ENCODE measurements at regions not wholly inside any gene's neighbourhood (a gene's known extent, or its start where the extent isn't known, plus 50 kb on each side); places are given as distances from the start of the nearest gene placed in this dataset.

DNA sequence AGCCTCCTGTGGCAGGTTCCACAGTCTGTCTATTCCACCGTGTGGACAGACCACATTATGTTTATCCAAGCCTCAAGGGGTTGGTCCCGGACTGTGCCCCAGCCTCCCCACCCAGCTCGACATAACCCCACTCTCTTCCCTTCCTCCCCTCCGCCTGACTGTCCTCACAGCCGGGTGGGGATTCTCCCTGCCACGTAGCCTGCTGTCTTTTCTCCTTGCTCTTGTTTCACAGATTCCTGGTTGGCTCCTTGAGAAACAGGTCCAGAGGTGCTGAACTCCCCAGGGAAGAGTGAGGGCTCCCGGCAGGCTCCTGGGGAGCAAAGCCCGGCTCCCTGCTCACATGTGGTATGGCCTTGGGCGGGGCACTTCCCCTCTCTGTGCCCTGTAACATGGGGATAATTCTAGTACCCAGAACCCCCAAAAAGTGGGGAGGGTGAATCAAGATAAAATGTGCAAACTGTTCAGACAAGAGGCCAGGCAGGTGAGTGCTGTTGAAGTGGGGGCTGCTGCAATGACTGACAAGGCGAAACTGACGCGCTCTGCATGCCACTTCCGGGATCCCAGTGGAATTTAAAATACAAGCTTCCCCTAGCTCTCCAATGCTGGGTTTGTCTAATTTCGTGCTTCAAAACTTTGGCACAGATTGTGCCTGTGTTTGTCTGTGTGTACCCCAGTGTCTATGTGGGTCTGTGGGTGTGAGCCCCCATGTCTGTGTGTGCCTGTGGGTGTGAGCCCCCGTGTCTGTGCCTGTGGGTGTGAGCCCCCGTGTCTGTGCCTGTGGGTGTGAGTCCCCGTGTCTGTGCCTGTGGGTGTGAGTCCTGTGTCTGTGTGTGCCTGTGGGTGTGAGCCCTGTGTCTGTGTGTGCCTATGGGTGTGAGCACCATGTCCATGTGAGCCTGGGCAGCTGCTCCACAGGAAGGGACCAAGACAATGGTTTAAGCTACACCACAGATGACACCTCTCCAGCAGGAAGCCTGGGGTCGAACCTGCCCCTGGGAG, 160.6 kb upstream of the IQSEC1 start:
- no peak overlapping the region for H3K9ac ChIP-seq (ENCODE audit: low read length)
- no peaks in the 10 kb centered on the region for H3K79me1 ChIP-seq (replicated peaks; ENCODE audit: low read length, poor library complexity, severe bottlenecking)
- H2BK5ac ChIP-seq (ENCODE audit: low read depth, low read length, poor library complexity, severe bottlenecking) = no peak overlapping the region
- H2BK120ac ChIP-seq (ENCODE audit: low read depth, low read length) = no peak overlapping the region
- H3K4me3 ChIP-seq (ENCODE audit: insufficient read depth in 1 of 2, low read depth in 1 of 2, low read length in 2 of 2) = no peak overlapping the region
- no peak overlapping the region for H2BK12ac ChIP-seq (ENCODE audit: low read length in 2 of 2)
- WGBS = 61% methylated on average over 14 of the region's 18 CpGs
- H3K27ac ChIP-seq (ENCODE audit: low read length, poor library complexity, severe bottlenecking) = no peak overlapping the region
- H2BK15ac ChIP-seq (ENCODE audit: low read depth, poor library complexity, severe bottlenecking) = no peak overlapping the region
- H3K27me3 ChIP-seq (ENCODE audit: control insufficient read depth in 1 of 2, insufficient read depth in 1 of 2, low read length in 2 of 2) = peaks cover 64 to 76% of the 10 kb centered on the region in 2 experiments
- H3K14ac ChIP-seq (ENCODE audit: low read length in 2 of 2) = no peak overlapping the region
- H2AFZ ChIP-seq (ENCODE audit: low read depth, low read length) = no peak overlapping the region
- H3K9me3 ChIP-seq (ENCODE audit: control insufficient read depth, low read length) = no peaks in the 10 kb centered on the region
- no peak overlapping the region for H4K91ac ChIP-seq (ENCODE audit: low read length)
- no peak overlapping the region for H3K18ac ChIP-seq (ENCODE audit: low read depth in 1 of 2, low read length in 2 of 2)
- H3K36me3 ChIP-seq (ENCODE audit: control insufficient read depth in 1 of 2, insufficient read depth in 2 of 2, low read depth in 1 of 2, low read length in 2 of 2) = no peaks in the 10 kb centered on the region
- H2AK5ac ChIP-seq (ENCODE audit: low read length, severe bottlenecking) = no peak overlapping the region
- no peak overlapping the region for H4K8ac ChIP-seq (ENCODE audit: low read length)
- no peaks in the 10 kb centered on the region for H3K4me1 ChIP-seq (ENCODE audit: control insufficient read depth, insufficient read depth, low read depth, low read length)
- no peak for DNase-seq
- no peak overlapping the region for H3K23ac ChIP-seq (ENCODE audit: low read length in 2 of 2)
- no peak overlapping the region for H3K4ac ChIP-seq (ENCODE audit: low read depth in 1 of 2, low read length in 2 of 2)
- H3K4me2 ChIP-seq (ENCODE audit: low read length, poor library complexity, severe bottlenecking) = no peak overlapping the region

DNA sequence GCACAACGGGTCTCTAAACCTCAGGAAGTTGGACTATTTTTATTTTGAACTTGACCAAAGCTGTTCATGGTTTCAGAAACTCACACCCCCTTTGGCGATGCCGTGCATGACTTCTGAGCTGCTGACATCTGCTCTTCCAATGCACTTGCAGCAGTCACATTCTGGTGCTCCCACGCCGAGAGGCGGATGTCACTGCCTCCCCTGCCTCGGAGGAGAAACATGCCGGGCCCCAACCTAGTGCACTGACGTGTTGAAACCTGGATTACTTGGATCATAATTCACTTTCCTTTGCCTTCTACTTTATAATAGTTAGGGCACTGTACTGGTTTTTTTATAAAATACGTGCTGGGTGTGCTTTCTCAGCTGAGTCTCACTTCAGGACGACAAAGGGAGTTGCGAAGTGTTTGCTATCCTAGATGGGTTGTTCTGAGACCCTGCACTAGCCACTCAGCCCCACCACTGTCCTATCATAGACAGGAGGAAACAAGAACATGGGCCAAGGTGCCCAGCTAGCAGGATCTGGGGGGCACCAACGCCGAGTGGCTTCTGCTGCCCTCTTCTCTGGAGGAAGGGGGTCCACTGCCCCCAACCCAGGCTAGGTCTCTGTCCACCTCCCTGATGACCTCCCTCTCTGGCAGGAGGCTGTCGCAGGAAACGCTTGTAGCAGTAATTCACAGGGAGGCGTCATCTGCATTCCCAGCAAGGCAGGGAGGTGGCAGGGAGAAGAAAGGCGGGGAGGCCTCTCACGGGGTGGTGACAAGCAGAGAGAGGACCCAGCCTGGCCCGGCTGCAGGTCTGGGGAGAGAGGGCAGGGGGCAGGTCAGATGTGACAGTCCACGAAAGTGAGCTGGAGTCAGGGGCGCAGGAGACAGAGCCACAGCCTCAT, 158.8 kb upstream of the IQSEC1 start:
- Histone ChIP-seq H3K27ac (ENCODE audit: low read length, poor library complexity, severe bottlenecking) (no peak overlapping the region), H3K36me3 (ENCODE audit: control insufficient read depth in 1 of 2, insufficient read depth in 2 of 2, low read depth in 1 of 2, low read length in 2 of 2) (no peaks in the 10 kb centered on the region), H2AFZ (ENCODE audit: low read depth, low read length) (no peak overlapping the region), H3K79me1 (replicated peaks; ENCODE audit: low read length, poor library complexity, severe bottlenecking) (no peaks in the 10 kb centered on the region), H3K14ac (ENCODE audit: low read length in 2 of 2) (no peak overlapping the region), H2BK120ac (ENCODE audit: low read depth, low read length) (no peak overlapping the region), H2BK12ac (ENCODE audit: low read length in 2 of 2) (no peak overlapping the region), H3K27me3 (ENCODE audit: control insufficient read depth in 1 of 2, insufficient read depth in 1 of 2, low read length in 2 of 2) (peaks cover 60 to 68% of the 10 kb centered on the region in 2 experiments), H4K91ac (ENCODE audit: low read length) (no peak overlapping the region), H3K4ac (ENCODE audit: low read depth in 1 of 2, low read length in 2 of 2) (no peak overlapping the region), H3K4me2 (ENCODE audit: low read length, poor library complexity, severe bottlenecking) (no peak overlapping the region), H3K9me3 (ENCODE audit: control insufficient read depth, low read length) (no peaks in the 10 kb centered on the region), H2BK15ac (ENCODE audit: low read depth, poor library complexity, severe bottlenecking) (no peak overlapping the region), H3K4me1 (ENCODE audit: control insufficient read depth, insufficient read depth, low read depth, low read length) (no peaks in the 10 kb centered on the region), H3K23ac (ENCODE audit: low read length in 2 of 2) (no peak overlapping the region), H2AK5ac (ENCODE audit: low read length, severe bottlenecking) (no peak overlapping the region), H3K9ac (ENCODE audit: low read length) (no peak overlapping the region), H4K8ac (ENCODE audit: low read length) (no peak overlapping the region), H3K4me3 (ENCODE audit: insufficient read depth in 1 of 2, low read depth in 1 of 2, low read length in 2 of 2) (no peak overlapping the region), H2BK5ac (ENCODE audit: low read depth, low read length, poor library complexity, severe bottlenecking) (no peak overlapping the region), H3K18ac (ENCODE audit: low read depth in 1 of 2, low read length in 2 of 2) (no peak overlapping the region)
- 53% methylated on average over 20 of the region's 22 CpGs for WGBS
- DNase-seq = no peak

DNA sequence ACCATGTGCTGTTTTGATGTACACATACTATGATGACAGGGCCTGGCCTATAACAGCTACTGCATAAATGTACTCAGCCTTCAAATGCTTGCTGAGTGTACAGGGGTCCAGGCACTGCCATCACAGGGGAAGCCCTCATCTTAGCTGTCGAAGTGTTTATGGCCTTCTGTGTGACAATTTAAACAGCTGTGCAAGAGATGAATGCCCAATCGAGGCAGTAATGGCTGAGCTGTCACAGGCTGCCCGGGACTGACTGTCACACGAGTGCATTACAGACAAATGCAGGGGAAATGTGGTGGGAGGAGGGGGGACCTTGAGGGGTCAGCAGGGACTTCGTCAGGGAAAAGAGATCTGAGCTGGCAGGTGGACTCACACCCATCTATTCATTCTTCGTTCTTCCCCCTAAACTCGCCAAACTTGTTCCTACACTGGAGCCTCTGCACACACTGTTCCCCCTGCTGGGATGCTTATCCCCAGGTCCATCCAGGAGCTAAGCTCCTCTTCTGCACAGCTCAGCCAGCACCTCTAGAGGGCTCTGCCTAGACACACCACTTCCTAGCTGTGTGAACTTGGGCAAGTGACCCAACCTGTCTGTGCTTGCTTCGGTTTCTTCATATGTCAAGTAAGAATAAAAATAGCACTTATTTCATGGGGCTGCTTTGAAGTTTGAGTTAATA, 156.2 kb upstream of the IQSEC1 start:
- no peak overlapping the region for H2BK120ac ChIP-seq (ENCODE audit: low read depth, low read length)
- H3K27ac ChIP-seq (ENCODE audit: low read length, poor library complexity, severe bottlenecking) = no peak overlapping the region
- no peak overlapping the region for H3K4ac ChIP-seq (ENCODE audit: low read depth in 1 of 2, low read length in 2 of 2)
- H3K23ac ChIP-seq (ENCODE audit: low read length in 2 of 2) = no peak overlapping the region
- no peak overlapping the region for H2BK15ac ChIP-seq (ENCODE audit: low read depth, poor library complexity, severe bottlenecking)
- no peak overlapping the region for H2AFZ ChIP-seq (ENCODE audit: low read depth, low read length)
- no peak overlapping the region for H3K4me2 ChIP-seq (ENCODE audit: low read length, poor library complexity, severe bottlenecking)
- no peaks in the 10 kb centered on the region for H3K9me3 ChIP-seq (ENCODE audit: control insufficient read depth, low read length)
- H3K36me3 ChIP-seq (ENCODE audit: control insufficient read depth in 1 of 2, insufficient read depth in 2 of 2, low read depth in 1 of 2, low read length in 2 of 2) = no peaks in the 10 kb centered on the region
- 63% methylated on average over 6 of the region's 8 CpGs for WGBS
- H3K4me3 ChIP-seq (ENCODE audit: insufficient read depth in 1 of 2, low read depth in 1 of 2, low read length in 2 of 2) = no peak overlapping the region
- no peak overlapping the region for H3K9ac ChIP-seq (ENCODE audit: low read length)
- H3K4me1 ChIP-seq (ENCODE audit: control insufficient read depth, insufficient read depth, low read depth, low read length) = no peaks in the 10 kb centered on the region
- no peak overlapping the region for H3K14ac ChIP-seq (ENCODE audit: low read length in 2 of 2)
- no peak overlapping the region for H2BK5ac ChIP-seq (ENCODE audit: low read depth, low read length, poor library complexity, severe bottlenecking)
- H3K79me1 ChIP-seq (replicated peaks; ENCODE audit: low read length, poor library complexity, severe bottlenecking) = no peaks in the 10 kb centered on the region
- H3K18ac ChIP-seq (ENCODE audit: low read depth in 1 of 2, low read length in 2 of 2) = no peak overlapping the region
- peaks cover 38 to 51% of the 10 kb centered on the region in 2 experiments for H3K27me3 ChIP-seq (ENCODE audit: control insufficient read depth in 1 of 2, insufficient read depth in 1 of 2, low read length in 2 of 2)
- no peak overlapping the region for H2AK5ac ChIP-seq (ENCODE audit: low read length, severe bottlenecking)
- no peak overlapping the region for H4K8ac ChIP-seq (ENCODE audit: low read length)
- H4K91ac ChIP-seq (ENCODE audit: low read length) = no peak overlapping the region
- no peak for DNase-seq
- no peak overlapping the region for H2BK12ac ChIP-seq (ENCODE audit: low read length in 2 of 2)

Data from mesenchymal stem cell (in vitro differentiated cells and primary cell).